ENCODE measurements at regions not wholly inside any gene's neighbourhood (a gene's known extent, or its start where the extent isn't known, plus 50 kb on each side); places are given as distances from the start of the nearest gene placed in this dataset.

- no peak for TF ChIP-seq GATA3 (IDR thresholded peaks at IDR 0.05; ENCODE audit: low read depth, low read length)
- no peak for TF ChIP-seq GATA2 (IDR thresholded peaks at IDR 0.05; ENCODE audit: low read depth, low read length)
These were observed 1098.2 kb upstream of the FANCL start for GRCh38 chr2:59339121-59339836.
